ENCODE measurements at regions not wholly inside any gene's neighbourhood (a gene's known extent, or its start where the extent isn't known, plus 50 kb on each side); places are given as distances from the start of the nearest gene placed in this dataset.

DNA sequence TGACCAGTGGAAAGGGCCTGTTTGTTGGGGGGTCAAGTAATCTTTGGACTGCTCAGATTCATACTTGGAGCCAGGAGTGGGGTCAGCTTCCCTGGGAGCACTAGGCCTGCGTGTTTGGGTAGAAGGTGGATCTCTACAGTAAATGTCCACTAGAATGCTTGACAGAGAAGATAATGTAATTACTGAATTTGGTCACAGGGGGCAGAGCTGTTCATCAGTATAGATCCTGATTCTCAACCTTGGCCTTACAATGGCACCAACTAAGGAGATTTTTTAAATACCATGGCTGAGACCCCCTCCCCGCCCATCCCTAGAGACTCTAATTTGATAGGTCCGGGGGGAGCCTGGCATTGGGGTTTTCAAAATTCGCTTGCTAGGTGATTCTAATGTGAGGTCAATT is 217.5 kb upstream of the PLXNA2 start:
- TF ChIP-seq, protein P1, sequence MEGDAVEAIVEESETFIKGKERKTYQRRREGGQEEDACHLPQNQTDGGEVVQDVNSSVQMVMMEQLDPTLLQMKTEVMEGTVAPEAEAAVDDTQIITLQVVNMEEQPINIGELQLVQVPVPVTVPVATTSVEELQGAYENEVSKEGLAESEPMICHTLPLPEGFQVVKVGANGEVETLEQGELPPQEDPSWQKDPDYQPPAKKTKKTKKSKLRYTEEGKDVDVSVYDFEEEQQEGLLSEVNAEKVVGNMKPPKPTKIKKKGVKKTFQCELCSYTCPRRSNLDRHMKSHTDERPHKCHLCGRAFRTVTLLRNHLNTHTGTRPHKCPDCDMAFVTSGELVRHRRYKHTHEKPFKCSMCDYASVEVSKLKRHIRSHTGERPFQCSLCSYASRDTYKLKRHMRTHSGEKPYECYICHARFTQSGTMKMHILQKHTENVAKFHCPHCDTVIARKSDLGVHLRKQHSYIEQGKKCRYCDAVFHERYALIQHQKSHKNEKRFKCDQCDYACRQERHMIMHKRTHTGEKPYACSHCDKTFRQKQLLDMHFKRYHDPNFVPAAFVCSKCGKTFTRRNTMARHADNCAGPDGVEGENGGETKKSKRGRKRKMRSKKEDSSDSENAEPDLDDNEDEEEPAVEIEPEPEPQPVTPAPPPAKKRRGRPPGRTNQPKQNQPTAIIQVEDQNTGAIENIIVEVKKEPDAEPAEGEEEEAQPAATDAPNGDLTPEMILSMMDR (IDR thresholded peaks at IDR 0.05), result no peak
- TF ChIP-seq EP300 (IDR thresholded peaks at IDR 0.05), result no peak
- TF ChIP-seq POLR2A (IDR thresholded peaks at IDR 0.05), result no peak

All from sigmoid colon (tissue), 4 donors.